AG04450 (cell line): ENCODE measurements at regions not wholly inside any gene's neighbourhood (a gene's known extent, or its start where the extent isn't known, plus 50 kb on each side); places are given as distances from the start of the nearest gene placed in this dataset.

Source experiments
- CTCF ChIA-PET: fragments of 300-600, 350-600 bp; formaldehyde crosslinking; extraction: SDS; loops from one replicate; lab custom pipeline; 2022; ENCODE audit warnings: antibody characterized with exemption, inconsistent platforms; lab: Charles Lee
- POLR2A ChIA-PET: fragments of 350-600 bp; formaldehyde crosslinking; extraction: SDS; loops from one replicate; lab custom pipeline; 2021; ENCODE audit warnings: antibody characterized with exemption, inconsistent platforms; lab: Yijun Ruan, JAX
- DNase-seq: peaks from one replicate; pipeline ENCODE4 v3.0.0-alpha.2; 2011; ENCODE audit warnings: low read depth, low spot score
- H3K27ac ChIP-seq: one replicate; pipeline ENCODE4 v1.5.1; 2012; ENCODE audit warnings: low read depth, low read length, control low read depth
- H3K27me3 ChIP-seq: one replicate; pipeline ENCODE4 v1.6.0; 2012; ENCODE audit warnings: low read length; ENCODE audit not compliant: control insufficient read depth, insufficient read depth
- H3K4me3 ChIP-seq: 2 replicates; pipeline ENCODE4 v1.5.1; 2011; ENCODE audit warnings: mild to moderate bottlenecking, low read depth, low read length, control low read depth
- H3K9me3 ChIP-seq: 2 replicates; pipeline ENCODE4 v1.5.1; 2012; ENCODE audit warnings: low read length; ENCODE audit not compliant: control insufficient read depth, insufficient read depth
- TF ChIP-seq, protein P1 (sequence below): IDR thresholded peaks from 2 replicates; pipeline ENCODE4 v1.5.1; 2011; ENCODE audit warnings: low read depth, low read length, control low read depth, inconsistent platforms

DNA sequence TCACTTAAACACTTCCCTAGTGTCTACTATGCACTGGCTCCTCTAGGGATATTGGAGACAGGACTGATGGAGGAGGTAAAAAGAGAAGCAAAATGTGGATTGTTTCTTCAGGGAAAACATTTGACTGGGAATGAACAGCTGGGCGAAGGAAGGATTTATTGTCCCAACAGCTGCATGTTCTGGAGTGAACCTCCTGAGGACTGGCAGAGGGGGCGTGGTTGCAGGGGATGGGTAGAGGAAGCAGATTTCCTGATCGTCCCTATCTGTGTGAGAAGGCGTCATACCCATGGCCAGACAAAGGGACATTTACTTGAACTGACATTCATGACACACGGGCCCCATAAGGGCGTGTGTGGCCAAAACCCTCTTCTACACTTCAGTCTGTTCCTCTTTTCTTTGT, 321.5 kb downstream of the MAP2K4 start:
- TF ChIP-seq, protein P1, sequence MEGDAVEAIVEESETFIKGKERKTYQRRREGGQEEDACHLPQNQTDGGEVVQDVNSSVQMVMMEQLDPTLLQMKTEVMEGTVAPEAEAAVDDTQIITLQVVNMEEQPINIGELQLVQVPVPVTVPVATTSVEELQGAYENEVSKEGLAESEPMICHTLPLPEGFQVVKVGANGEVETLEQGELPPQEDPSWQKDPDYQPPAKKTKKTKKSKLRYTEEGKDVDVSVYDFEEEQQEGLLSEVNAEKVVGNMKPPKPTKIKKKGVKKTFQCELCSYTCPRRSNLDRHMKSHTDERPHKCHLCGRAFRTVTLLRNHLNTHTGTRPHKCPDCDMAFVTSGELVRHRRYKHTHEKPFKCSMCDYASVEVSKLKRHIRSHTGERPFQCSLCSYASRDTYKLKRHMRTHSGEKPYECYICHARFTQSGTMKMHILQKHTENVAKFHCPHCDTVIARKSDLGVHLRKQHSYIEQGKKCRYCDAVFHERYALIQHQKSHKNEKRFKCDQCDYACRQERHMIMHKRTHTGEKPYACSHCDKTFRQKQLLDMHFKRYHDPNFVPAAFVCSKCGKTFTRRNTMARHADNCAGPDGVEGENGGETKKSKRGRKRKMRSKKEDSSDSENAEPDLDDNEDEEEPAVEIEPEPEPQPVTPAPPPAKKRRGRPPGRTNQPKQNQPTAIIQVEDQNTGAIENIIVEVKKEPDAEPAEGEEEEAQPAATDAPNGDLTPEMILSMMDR, result no peak
- ChIA-PET CTCF (interaction anchor here (2.6 kb wide), 1 partner anchor 325 kb away, joined by 8 read pairs; the partner anchor contains the start of gene MYOCD), POLR2A (interaction anchor here (0.6 kb wide), 1 partner anchor 24 kb away, joined by 3 read pairs; no protein-coding TSS in a partner anchor)
- Histone ChIP-seq H3K27me3 (no peaks in the 10 kb centered on the region), H3K27ac (no peak overlapping the region), H3K9me3 (peaks cover 3% of the 10 kb centered on the region; the same call in 1 of the 2 replicates), H3K4me3 (no peak overlapping the region)
- DNase-seq, result no peak

DNA sequence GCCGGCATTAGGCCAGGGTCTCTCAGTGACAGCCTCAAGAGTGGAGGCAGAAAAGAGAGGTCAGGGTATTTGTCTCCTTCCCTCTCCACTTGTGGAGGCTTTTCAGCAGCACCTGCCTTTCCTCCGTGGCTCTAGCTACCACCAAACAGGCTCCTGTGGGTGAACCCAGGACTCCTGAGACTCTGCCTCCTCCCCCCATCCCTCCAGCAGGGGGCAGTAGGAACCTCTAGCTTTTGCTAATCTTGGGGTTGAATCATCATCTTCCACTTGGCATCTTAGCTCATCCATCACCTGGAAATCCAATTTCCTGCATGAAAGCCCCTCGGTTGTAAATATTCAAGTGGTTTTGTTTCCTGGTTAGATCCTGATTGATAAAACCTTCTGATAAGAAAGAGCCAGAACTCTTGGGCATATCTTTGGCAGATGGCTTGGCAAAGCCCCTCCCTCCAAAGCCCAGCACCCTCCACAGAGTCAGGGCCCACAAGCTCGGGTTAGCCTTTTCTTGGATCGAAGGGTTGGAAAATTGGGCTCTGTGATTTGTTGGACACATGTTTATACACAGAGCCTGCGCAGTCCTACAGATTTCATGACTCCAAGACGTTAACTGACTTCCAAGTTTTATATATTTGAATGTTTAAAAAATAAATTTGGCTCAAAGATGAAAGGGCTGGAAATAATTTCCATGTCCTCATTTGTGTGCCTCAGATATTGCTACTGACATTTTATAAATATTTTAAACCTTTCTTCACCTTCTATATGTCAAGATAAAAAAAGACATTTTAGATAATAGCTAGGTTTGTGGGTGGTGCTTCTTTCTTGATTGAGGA, 322.1 kb downstream of the MAP2K4 start:
- DNase-seq, result no peak
- no peaks in the 10 kb centered on the region for H3K27me3 ChIP-seq
- POLR2A ChIA-PET, result no interaction called here
- no peak overlapping the region for H3K27ac ChIP-seq
- peaks cover 3% of the 10 kb centered on the region; the same call in 1 of the 2 replicates for H3K9me3 ChIP-seq
- CTCF ChIA-PET, result interaction anchor here (0.7 to 2.6 kb wide), 2 partner anchors 324 to 397 kb away, joined by 4 to 8 read pairs; partner anchors contain the start of gene MYOCD
- TF ChIP-seq, protein P1, result peak; percentile 46
- no peak overlapping the region for H3K4me3 ChIP-seq

DNA sequence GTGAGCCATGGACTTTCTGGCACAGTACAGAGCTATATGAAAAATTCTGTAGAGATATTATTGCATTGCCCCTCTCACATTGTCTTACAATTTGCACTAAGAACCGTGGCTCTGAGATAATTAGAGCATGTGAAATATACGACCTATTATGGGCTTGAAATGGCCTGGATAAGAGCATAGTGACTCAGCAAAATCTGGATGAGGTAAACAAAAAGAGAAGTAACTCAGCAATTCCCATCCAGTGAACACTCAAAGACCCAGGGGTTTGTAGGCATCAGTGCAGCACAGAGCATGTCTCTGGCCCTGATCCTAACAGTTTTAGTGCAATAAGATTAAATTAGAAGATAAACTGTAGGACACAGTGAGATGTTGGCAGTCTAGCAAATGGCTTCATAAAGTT, 317.2 kb upstream of the MYOCD start:
- no peak overlapping the region for H3K27ac ChIP-seq
- ChIA-PET CTCF (no interaction called here), POLR2A (no interaction called here)
- no peaks in the 10 kb centered on the region for H3K27me3 ChIP-seq
- H3K9me3 ChIP-seq, result no peaks in the 10 kb centered on the region
- no peak overlapping the region for H3K4me3 ChIP-seq
- TF ChIP-seq, protein P1, result no peak
- DNase-seq, result no peak

DNA sequence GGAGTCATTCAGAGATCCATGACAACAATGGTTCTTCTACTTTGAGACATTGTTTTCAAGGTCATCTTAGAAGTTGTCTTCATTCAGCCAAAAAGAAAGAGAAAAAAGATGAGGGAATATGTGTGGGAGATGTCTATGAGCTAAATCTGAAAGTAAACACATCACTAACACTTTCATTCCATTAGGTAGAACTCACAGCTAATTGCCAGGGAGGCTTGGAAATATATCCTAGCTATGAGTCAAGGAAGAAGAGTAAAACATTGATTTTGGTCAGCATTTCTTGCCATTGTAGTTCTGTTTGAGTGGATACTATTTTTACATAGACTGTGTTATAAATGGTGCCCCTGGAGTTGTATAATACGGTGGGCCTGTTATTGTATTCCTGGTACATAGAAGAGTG, 316.4 kb upstream of the MYOCD start:
- TF ChIP-seq, protein P1, result no peak
- no peak overlapping the region for H3K4me3 ChIP-seq
- no peaks in the 10 kb centered on the region for H3K27me3 ChIP-seq
- POLR2A ChIA-PET, result no interaction called here
- no peak overlapping the region for H3K27ac ChIP-seq
- no peaks in the 10 kb centered on the region for H3K9me3 ChIP-seq
- no peak for DNase-seq
- CTCF ChIA-PET, result no interaction called here

DNA sequence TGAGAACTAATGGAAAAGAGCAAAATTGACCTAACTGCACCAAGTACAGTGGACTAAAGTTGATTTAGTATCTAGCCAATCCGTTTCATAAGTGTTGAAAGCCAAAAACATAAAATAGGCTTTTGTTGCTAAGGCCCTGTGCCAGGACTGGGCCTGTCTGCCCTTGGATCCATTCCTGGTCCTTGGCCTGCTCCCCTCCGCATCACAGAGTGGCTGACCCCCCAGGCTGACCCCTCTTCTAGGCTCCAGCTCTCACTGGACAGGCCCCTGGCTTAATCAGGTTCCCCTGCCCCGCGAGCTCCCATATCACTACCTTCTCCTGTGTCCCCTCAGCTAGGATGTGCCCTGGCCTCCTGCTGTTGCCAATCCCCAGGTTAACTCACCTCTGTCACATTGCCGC, 313.6 kb upstream of the MYOCD start:
- no peaks in the 10 kb centered on the region for H3K9me3 ChIP-seq
- no peak overlapping the region for H3K4me3 ChIP-seq
- H3K27me3 ChIP-seq, result no peaks in the 10 kb centered on the region
- no peak overlapping the region for H3K27ac ChIP-seq
- TF ChIP-seq, protein P1, result no peak
- no peak for DNase-seq
- POLR2A ChIA-PET, result no interaction called here
- CTCF ChIA-PET, result interaction anchor here (0.7 kb wide), 1 partner anchor 37 kb away, joined by 5 read pairs; no protein-coding TSS in a partner anchor
